OCI-LY1 (cell line): ENCODE measurements at regions not wholly inside any gene's neighbourhood (a gene's known extent, or its start where the extent isn't known, plus 50 kb on each side); places are given as distances from the start of the nearest gene placed in this dataset.

Experiments used
- H2AFZ ChIP-seq: fragments of 200-600 bp; sonication (generic), shearing (Covaris generic); 2 replicates; pipeline ENCODE4 v1.6.0; 2014; ENCODE audit warnings: antibody characterized with exemption, mild to moderate bottlenecking, low read length
- H3F3A ChIP-seq: fragments of 200-600 bp; sonication (generic), shearing (Covaris generic); 2 replicates; pipeline ENCODE4 v1.6.0; 2014; ENCODE audit warnings: mild to moderate bottlenecking, antibody characterized with exemption, low read length, moderate library complexity; ENCODE audit not compliant: insufficient read depth
- H3K27ac ChIP-seq: fragments of 200-600 bp; sonication (generic); 2 replicates; pipeline ENCODE4 v1.5.1; 2014; ENCODE audit warnings: low read length, mixed run types, mild to moderate bottlenecking, low read depth; ENCODE audit not compliant: poor library complexity, severe bottlenecking
- H3K27me3 ChIP-seq: fragments of 200-600 bp; sonication (generic); 2 replicates; pipeline ENCODE4 v1.6.0; 2014; ENCODE audit warnings: antibody characterized with exemption, mild to moderate bottlenecking, low read length, moderate library complexity; ENCODE audit not compliant: insufficient read depth
- H3K36me3 ChIP-seq: fragments of 200-600 bp; sonication (generic); 2 replicates; pipeline ENCODE4 v1.6.1; 2014; ENCODE audit warnings: mild to moderate bottlenecking, antibody characterized with exemption, low read length, moderate library complexity, mixed read lengths; ENCODE audit not compliant: insufficient read depth
- H3K4me1 ChIP-seq: fragments of 200-600 bp; sonication (generic); 2 replicates; pipeline ENCODE4 v1.5.1; 2014; ENCODE audit warnings: mild to moderate bottlenecking, low read length, moderate library complexity; ENCODE audit not compliant: insufficient read depth, severe bottlenecking
- H3K4me2 ChIP-seq: fragments of 200-600 bp; sonication (generic), shearing (Covaris generic); 2 replicates; pipeline ENCODE4 v1.6.1; 2014; ENCODE audit warnings: low read length
- H3K4me3 ChIP-seq: fragments of 200-600 bp; sonication (generic); 2 replicates; pipeline ENCODE4 v1.5.1; 2014; ENCODE audit warnings: low read length, low read depth, mild to moderate bottlenecking, mixed read lengths; ENCODE audit not compliant: poor library complexity, severe bottlenecking
- H3K79me2 ChIP-seq: fragments of 200-600 bp; shearing (Covaris generic); 2 replicates; pipeline ENCODE4 v1.6.1; 2016; ENCODE audit warnings: mixed run types, low read length, mixed read lengths; ENCODE audit not compliant: insufficient read depth
- H3K9ac ChIP-seq: fragments of 200-600 bp; sonication (generic), shearing (Covaris generic); 2 replicates; pipeline ENCODE4 v1.6.1; 2014; ENCODE audit warnings: mild to moderate bottlenecking, low read length, mixed read lengths
- H3K9me2 ChIP-seq: fragments of 200-600 bp; sonication (generic), shearing (Covaris generic); 2 replicates; pipeline ENCODE4 v1.6.1; 2014; ENCODE audit warnings: low read depth, mild to moderate bottlenecking, low read length, mixed read lengths
- H3K9me3 ChIP-seq: fragments of 200-600 bp; shearing (Covaris generic); 2 replicates; pipeline ENCODE4 v1.6.1; 2014; ENCODE audit warnings: low read length, mixed read lengths
- H4K20me1 ChIP-seq: fragments of 200-600 bp; sonication (generic), shearing (Covaris generic); 2 replicates; pipeline ENCODE4 v1.6.0; 2016; ENCODE audit warnings: mild to moderate bottlenecking, low read length; ENCODE audit not compliant: insufficient read depth
- CTCF ChIP-seq: fragments of 200-600 bp; sonication (generic), shearing (Covaris generic); IDR thresholded peaks from 2 replicates; pipeline ENCODE4 v1.5.1; 2017; ENCODE audit warnings: mild to moderate bottlenecking, antibody characterized with exemption, low read length, moderate library complexity, mixed read lengths
- EZH2 ChIP-seq: fragments of 200-600 bp; sonication (generic), shearing (Covaris generic); IDR thresholded peaks from 2 replicates; pipeline ENCODE4 v1.8.0; 2017; ENCODE audit warnings: borderline replicate concordance, mixed run types, mild to moderate bottlenecking, antibody characterized with exemption, low read length, moderate library complexity, mixed read lengths

- no peaks in the 10 kb centered on the region for H3K79me2 ChIP-seq
- no peaks in the 10 kb centered on the region for H3K27me3 ChIP-seq
- no peaks in the 10 kb centered on the region for H3F3A ChIP-seq
- H3K36me3 ChIP-seq = no peaks in the 10 kb centered on the region
- no peak overlapping the region for H3K4me2 ChIP-seq
- no peak overlapping the region for H3K4me3 ChIP-seq
- TF ChIP-seq CTCF = no peak
- no peaks in the 10 kb centered on the region for H4K20me1 ChIP-seq
- no peaks in the 10 kb centered on the region for H3K9me2 ChIP-seq
- no peak overlapping the region for H3K9ac ChIP-seq
- no peak overlapping the region for H3K27ac ChIP-seq
- no peaks in the 10 kb centered on the region for H3K9me3 ChIP-seq
- H3K4me1 ChIP-seq = no peaks in the 10 kb centered on the region
- no peak overlapping the region for H2AFZ ChIP-seq
These were observed 258.9 kb downstream of the BRD1 start for GRCh38 chr22:49568751-49569285.

- Histone ChIP-seq H3K36me3 (no peaks in the 10 kb centered on the region), H3K9me2 (no peaks in the 10 kb centered on the region)
These were observed 259.5 kb downstream of the BRD1 start for GRCh38 chr22:49567899-49568750.

GRCh38 chr22:49566693-49567092 lies 261.0 kb downstream of the BRD1 start:
- TF ChIP-seq CTCF (no peak), EZH2 (no peak)
- no peaks in the 10 kb centered on the region for H3K9me3 ChIP-seq
- no peaks in the 10 kb centered on the region for H3K27me3 ChIP-seq
- H3F3A ChIP-seq = no peaks in the 10 kb centered on the region
- no peaks in the 10 kb centered on the region for H3K4me1 ChIP-seq
- peaks cover 2% of the 10 kb centered on the region; the same call in 1 of the 2 replicates for H3K36me3 ChIP-seq
- H3K4me2 ChIP-seq = no peak overlapping the region
- no peaks in the 10 kb centered on the region for H3K79me2 ChIP-seq
- no peak overlapping the region for H3K27ac ChIP-seq
- no peak overlapping the region for H2AFZ ChIP-seq
- H3K4me3 ChIP-seq = no peak overlapping the region
- no peak overlapping the region for H3K9ac ChIP-seq
- no peaks in the 10 kb centered on the region for H4K20me1 ChIP-seq
- no peaks in the 10 kb centered on the region for H3K9me2 ChIP-seq

More at GRCh38 chr22:49567899-49568750, 259.5 kb downstream of the BRD1 start:
- no peak for TF ChIP-seq CTCF
- no peak for TF ChIP-seq EZH2
- H3K79me2 ChIP-seq = no peaks in the 10 kb centered on the region
- no peak overlapping the region for H3K4me3 ChIP-seq
- no peak overlapping the region for H3K27ac ChIP-seq
- no peaks in the 10 kb centered on the region for H3F3A ChIP-seq
- no peaks in the 10 kb centered on the region for H3K4me1 ChIP-seq
- H3K9me3 ChIP-seq = no peaks in the 10 kb centered on the region
- no peaks in the 10 kb centered on the region for H3K27me3 ChIP-seq
- no peak overlapping the region for H2AFZ ChIP-seq
- no peaks in the 10 kb centered on the region for H4K20me1 ChIP-seq
- no peak overlapping the region for H3K4me2 ChIP-seq
- no peak overlapping the region for H3K9ac ChIP-seq
